GM23338 (cell line): ENCODE measurements at regions not wholly inside any gene's neighbourhood (a gene's known extent, or its start where the extent isn't known, plus 50 kb on each side); places are given as distances from the start of the nearest gene placed in this dataset.

Experiments used
- ATAC-seq: fragments of 200-7000 bp; cut with Tn5 transposase; 3 replicates; pipeline ENCODE4 v1.9.1; 2020
- DNase-seq: peaks from one replicate; pipeline ENCODE4 v3.0.0-alpha.2; 2015; ENCODE audit warnings: low spot score
- H2AFZ ChIP-seq: fragments of 200-600 bp; sonication (generic); 2 replicates; pipeline ENCODE4 v1.8.0; 2016; ENCODE audit warnings: antibody characterized with exemption, mild to moderate bottlenecking, moderate library complexity
- H3F3A ChIP-seq: fragments of 200-600 bp; sonication (generic); replicated peaks from 2 replicates; pipeline ENCODE4 v1.8.0; 2017; ENCODE audit warnings: antibody characterized with exemption, mixed run types, low read depth
- H3K27ac ChIP-seq: fragments of 200-600 bp; sonication (generic); 2 replicates; pipeline ENCODE4 v1.6.1; 2016; ENCODE audit warnings: low read depth
- H3K27me3 ChIP-seq: fragments of 200-600 bp; sonication (generic); 2 replicates; pipeline ENCODE4 v1.8.0; 2016; ENCODE audit warnings: mild to moderate bottlenecking, mixed run types, moderate library complexity; ENCODE audit not compliant: insufficient read depth
- H3K36me3 ChIP-seq: fragments of 200-600 bp; sonication (generic); 2 replicates; pipeline ENCODE4 v1.8.0; 2016; ENCODE audit warnings: mild to moderate bottlenecking; ENCODE audit not compliant: insufficient read depth
- H3K4me1 ChIP-seq: fragments of 200-600 bp; sonication (generic); 2 replicates; pipeline ENCODE4 v1.8.0; 2016; ENCODE audit warnings: mild to moderate bottlenecking, moderate library complexity; ENCODE audit not compliant: insufficient read depth
- H3K4me2 ChIP-seq: fragments of 200-600 bp; sonication (generic); 2 replicates; pipeline ENCODE4 v1.7.1; 2017; ENCODE audit warnings: mixed run types
- H3K4me3 ChIP-seq: fragments of 200-600 bp; sonication (generic); 2 replicates; pipeline ENCODE4 v1.6.1; 2016; ENCODE audit warnings: mixed run types
- H3K79me2 ChIP-seq: fragments of 200-600 bp; sonication (generic); replicated peaks from 2 replicates; pipeline ENCODE4 v1.8.0; 2017; ENCODE audit warnings: mild to moderate bottlenecking; ENCODE audit not compliant: insufficient read depth
- H3K9me2 ChIP-seq: fragments of 200-600 bp; sonication (generic); 2 replicates; pipeline ENCODE4 v1.8.0; 2017; ENCODE audit not compliant: insufficient read depth
- H4K20me1 ChIP-seq: fragments of 200-600 bp; sonication (generic); replicated peaks from 2 replicates; pipeline ENCODE4 v1.8.0; 2017; ENCODE audit warnings: mild to moderate bottlenecking; ENCODE audit not compliant: insufficient read depth
- H3K27ac Mint-ChIP-seq: 2 replicates; pipeline ENCODE4 v1.8.0; 2020; ENCODE audit warnings: inconsistent platforms, mild to moderate bottlenecking, moderate library complexity, mixed read lengths
- H3K27me3 Mint-ChIP-seq: 3 replicates; pipeline ENCODE4 v1.8.0; 2022; ENCODE audit warnings: low read depth, mild to moderate bottlenecking, moderate library complexity, mixed read lengths, inconsistent platforms; ENCODE audit not compliant: insufficient read depth, poor library complexity
- H3K36me3 Mint-ChIP-seq: 3 replicates; pipeline ENCODE4 v1.8.0; 2021; ENCODE audit warnings: low read depth, mild to moderate bottlenecking, inconsistent platforms, moderate library complexity, mixed read lengths
- H3K4me1 Mint-ChIP-seq: 3 replicates; pipeline ENCODE4 v1.8.0; 2020; ENCODE audit warnings: mild to moderate bottlenecking, inconsistent platforms, mixed read lengths
- H3K4me3 Mint-ChIP-seq: 3 replicates; pipeline ENCODE4 v1.8.0; 2021; ENCODE audit warnings: moderate library complexity, mild to moderate bottlenecking, inconsistent platforms, mixed read lengths
- H3K9me3 Mint-ChIP-seq: 3 replicates; pipeline ENCODE4 v1.8.0; 2020; ENCODE audit warnings: moderate library complexity, mild to moderate bottlenecking, inconsistent platforms, mixed read lengths
- CREB1 ChIP-seq: fragments of 250-450 bp; sonication (Bioruptor Pico); IDR thresholded peaks from 2 replicates; pipeline ENCODE4 v1.5.0; 2020; ENCODE audit warnings: low read depth, mild to moderate bottlenecking, moderate library complexity
- ETS1 ChIP-seq: IDR thresholded peaks from 2 replicates; pipeline ENCODE4 v1.6.1; 2016; ENCODE audit warnings: antibody characterized with exemption
- EZH2 ChIP-seq: fragments of 200-600 bp; sonication (generic); IDR thresholded peaks from one replicate; pipeline ENCODE4 v1.8.0; 2017; ENCODE audit warnings: antibody characterized with exemption, mild to moderate bottlenecking, low read depth; ENCODE audit not compliant: unreplicated experiment
- EZH2phosphoT487 ChIP-seq: fragments of 200-600 bp; sonication (generic); IDR thresholded peaks from one replicate; pipeline ENCODE4 v1.8.1; 2018; ENCODE audit warnings: antibody characterized with exemption; ENCODE audit not compliant: unreplicated experiment
- JUNB ChIP-seq: IDR thresholded peaks from one replicate; pipeline ENCODE4 v1.6.1; 2016; ENCODE audit warnings: antibody characterized with exemption; ENCODE audit not compliant: unreplicated experiment
- NANOG ChIP-seq: IDR thresholded peaks from 2 replicates; pipeline ENCODE4 v1.6.1; 2016; ENCODE audit warnings: antibody characterized with exemption, borderline replicate concordance
- POLR2AphosphoS5 ChIP-seq: IDR thresholded peaks from 2 replicates; pipeline ENCODE4 v1.6.1; 2016; ENCODE audit warnings: antibody characterized with exemption, low read depth
- REST ChIP-seq: IDR thresholded peaks from one replicate; pipeline ENCODE4 v1.6.1; 2018; ENCODE audit warnings: antibody characterized with exemption; ENCODE audit not compliant: unreplicated experiment
- STAT1 ChIP-seq: IDR thresholded peaks from one replicate; pipeline ENCODE4 v1.6.1; 2016; ENCODE audit warnings: antibody characterized with exemption; ENCODE audit not compliant: unreplicated experiment
- ZNF114 ChIP-seq: fragments of 250-450 bp; sonication (Bioruptor Pico); IDR thresholded peaks from 2 replicates; pipeline ENCODE4 v1.5.0; 2020; ENCODE audit warnings: mild to moderate bottlenecking, moderate library complexity
- ZNF331 ChIP-seq: fragments of 250-450 bp; sonication (Bioruptor Pico); IDR thresholded peaks from 2 replicates; pipeline ENCODE4 v1.5.0; 2020; ENCODE audit warnings: low read depth, mild to moderate bottlenecking, moderate library complexity
- ZNF462 ChIP-seq: fragments of 250-450 bp; sonication (Bioruptor Pico); IDR thresholded peaks from 2 replicates; pipeline ENCODE4 v1.5.0; 2020; ENCODE audit warnings: mild to moderate bottlenecking, moderate library complexity
- TF ChIP-seq, protein P1 (sequence below), 2 experiments: fragments of 200-600 bp in 1 of 2; sonication (generic) in 1 of 2; conservative IDR thresholded peaks; 2 replicates each; pipeline versions ENCODE4 v1.5.1 to v1.6.1; 2016 to 2017; ENCODE audit warnings: antibody characterized with exemption in 2 of 2, low read depth in 2 of 2, mild to moderate bottlenecking in 2 of 2, moderate library complexity in 1 of 2

- Histone ChIP-seq H3K9me2 (no peaks in the 10 kb centered on the region; the same call in 1 of the 2 replicates), H3K4me3 (no peak overlapping the region), H3K27ac (no peak overlapping the region), H3K4me2 (no peak overlapping the region), H3F3A (no peaks in the 10 kb centered on the region), H3K36me3 (no peaks in the 10 kb centered on the region), H2AFZ (no peak overlapping the region), H3K79me2 (no peaks in the 10 kb centered on the region), H4K20me1 (no peaks in the 10 kb centered on the region), H3K4me1 (no peaks in the 10 kb centered on the region), H3K27me3 (no peaks in the 10 kb centered on the region)
- Mint-ChIP-seq H3K4me1 (no peaks in the 10 kb centered on the region), H3K4me3 (no peak overlapping the region), H3K27ac (no peak overlapping the region), H3K36me3 (no peaks in the 10 kb centered on the region), H3K9me3 (no peaks in the 10 kb centered on the region), H3K27me3 (no peaks in the 10 kb centered on the region)
- DNase-seq: no peak
- no peak for TF ChIP-seq EZH2phosphoT487
- no peak for TF ChIP-seq REST
- TF ChIP-seq JUNB: no peak
- no peak for TF ChIP-seq ETS1
- no peak for TF ChIP-seq ZNF114
- no peak for TF ChIP-seq ZNF331 (CRISPR knock-in tag)
- TF ChIP-seq CREB1 (CRISPR knock-in tag): no peak
- TF ChIP-seq NANOG: no peak
- TF ChIP-seq ZNF462 (CRISPR knock-in tag): no peak
- TF ChIP-seq, protein P1, sequence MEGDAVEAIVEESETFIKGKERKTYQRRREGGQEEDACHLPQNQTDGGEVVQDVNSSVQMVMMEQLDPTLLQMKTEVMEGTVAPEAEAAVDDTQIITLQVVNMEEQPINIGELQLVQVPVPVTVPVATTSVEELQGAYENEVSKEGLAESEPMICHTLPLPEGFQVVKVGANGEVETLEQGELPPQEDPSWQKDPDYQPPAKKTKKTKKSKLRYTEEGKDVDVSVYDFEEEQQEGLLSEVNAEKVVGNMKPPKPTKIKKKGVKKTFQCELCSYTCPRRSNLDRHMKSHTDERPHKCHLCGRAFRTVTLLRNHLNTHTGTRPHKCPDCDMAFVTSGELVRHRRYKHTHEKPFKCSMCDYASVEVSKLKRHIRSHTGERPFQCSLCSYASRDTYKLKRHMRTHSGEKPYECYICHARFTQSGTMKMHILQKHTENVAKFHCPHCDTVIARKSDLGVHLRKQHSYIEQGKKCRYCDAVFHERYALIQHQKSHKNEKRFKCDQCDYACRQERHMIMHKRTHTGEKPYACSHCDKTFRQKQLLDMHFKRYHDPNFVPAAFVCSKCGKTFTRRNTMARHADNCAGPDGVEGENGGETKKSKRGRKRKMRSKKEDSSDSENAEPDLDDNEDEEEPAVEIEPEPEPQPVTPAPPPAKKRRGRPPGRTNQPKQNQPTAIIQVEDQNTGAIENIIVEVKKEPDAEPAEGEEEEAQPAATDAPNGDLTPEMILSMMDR (conservative IDR thresholded peaks at IDR 0.05; ENCODE audit: low read depth in 2 of 2): no peak
- no peak for TF ChIP-seq EZH2
- no peak for TF ChIP-seq STAT1
- TF ChIP-seq POLR2AphosphoS5: no peak
- ATAC-seq: no peak
Observed at GRCh38 chr1:98179151-98179773, 258.4 kb upstream of the DPYD start.
